CD14-positive monocyte (primary cell): ENCODE measurements at regions not wholly inside any gene's neighbourhood (a gene's known extent, or its start where the extent isn't known, plus 50 kb on each side); places are given as distances from the start of the nearest gene placed in this dataset.

Source experiments
- DNase-seq, 3 donors: peaks; one replicate each; pipeline ENCODE4 v3.0.0-alpha.2; 2011 to 2022
- H2AFZ ChIP-seq: 2 replicates; pipeline ENCODE4 v1.6.0; 2012; ENCODE audit warnings: mild to moderate bottlenecking, low read depth, low read length, inconsistent platforms; ENCODE audit not compliant: insufficient read depth, poor library complexity, severe bottlenecking
- H3K27ac ChIP-seq, 2 donors: 1 replicate in 1 of 2; 2 replicates in 1 of 2; pipeline ENCODE4 v1.5.1; 2012 to 2013; ENCODE audit warnings: low read length in 2 of 2, control low read depth in 1 of 2, inconsistent platforms in 1 of 2, low read depth in 1 of 2, mild to moderate bottlenecking in 1 of 2
- H3K27me3 ChIP-seq, 2 donors: one replicate each; pipeline versions ENCODE4 v1.6.0 to v1.6.1; 2011 to 2013; ENCODE audit warnings: low read length in 2 of 2; ENCODE audit not compliant: control insufficient read depth in 2 of 2, insufficient read depth in 2 of 2
- H3K36me3 ChIP-seq, 2 donors: replicated peaks in 1 of 2; 1 replicate in 1 of 2; 2 replicates in 1 of 2; pipeline versions ENCODE4 v1.5.1 to v1.6.1; 2012 to 2013; ENCODE audit warnings: low read length in 2 of 2, control low read depth in 1 of 2, inconsistent platforms in 1 of 2, mild to moderate bottlenecking in 1 of 2; ENCODE audit not compliant: insufficient read depth in 2 of 2, control insufficient read depth in 1 of 2
- H3K4me1 ChIP-seq, 2 donors: 1 replicate in 1 of 2; 2 replicates in 1 of 2; pipeline versions ENCODE4 v1.5.1 to v1.6.1; 2012 to 2013; ENCODE audit warnings: low read length in 2 of 2, control low read depth in 1 of 2, inconsistent platforms in 1 of 2, mild to moderate bottlenecking in 1 of 2, moderate library complexity in 1 of 2; ENCODE audit not compliant: insufficient read depth in 2 of 2, control insufficient read depth in 1 of 2
- H3K4me2 ChIP-seq: replicated peaks from 2 replicates; pipeline ENCODE3; 2012; ENCODE audit warnings: low read length, moderate library complexity, mild to moderate bottlenecking; ENCODE audit not compliant: poor library complexity, severe bottlenecking; ENCODE audit errors: extremely low read depth
- H3K4me3 ChIP-seq, 3 experiments: fragments of 200-600 bp in 1 of 3; sonication (generic) in 1 of 3; replicated peaks in 1 of 3; 1 replicate in 2 of 3; 2 replicates in 1 of 3; pipeline ENCODE4 v1.5.1; 2011 to 2013; ENCODE audit warnings: low read length in 3 of 3, mild to moderate bottlenecking in 3 of 3, control low read depth in 2 of 3, low read depth in 2 of 3, inconsistent platforms in 1 of 3, moderate library complexity in 1 of 3
- H3K79me2 ChIP-seq: 2 replicates; pipeline ENCODE4 v1.6.0; 2012; ENCODE audit warnings: mild to moderate bottlenecking, control low read depth, inconsistent platforms, low read length, moderate library complexity; ENCODE audit not compliant: insufficient read depth
- H3K9ac ChIP-seq: 2 replicates; pipeline ENCODE4 v1.6.0; 2017; ENCODE audit warnings: low read length, mild to moderate bottlenecking; ENCODE audit not compliant: insufficient read depth, poor library complexity, severe bottlenecking
- H3K9me3 ChIP-seq, 2 donors: replicated peaks in 1 of 2; 1 replicate in 1 of 2; 2 replicates in 1 of 2; pipeline versions ENCODE4 v1.5.1 to v1.6.1; 2012 to 2013; ENCODE audit warnings: low read length in 2 of 2, control low read depth in 1 of 2; ENCODE audit not compliant: control insufficient read depth in 1 of 2, insufficient read depth in 1 of 2
- H4K20me1 ChIP-seq: 2 replicates; pipeline ENCODE4 v1.6.0; 2012; ENCODE audit warnings: mild to moderate bottlenecking, low read length, control low read depth, moderate library complexity; ENCODE audit not compliant: insufficient read depth
- H3K27ac Mint-ChIP-seq, 7 donors: one replicate each; pipeline ENCODE4 v1.8.0; 2020; ENCODE audit warnings: mild to moderate bottlenecking in 7 of 7, mixed read lengths in 7 of 7, moderate library complexity in 6 of 7, inconsistent platforms in 2 of 7
- H3K27me3 Mint-ChIP-seq, 3 donors: one replicate each; pipeline ENCODE4 v1.8.0; 2021 to 2022; ENCODE audit warnings: low read depth in 3 of 3, mild to moderate bottlenecking in 3 of 3, mixed read lengths in 3 of 3, moderate library complexity in 3 of 3, inconsistent platforms in 1 of 3
- H3K36me3 Mint-ChIP-seq, 2 donors: one replicate each; pipeline ENCODE4 v1.8.0; 2020; ENCODE audit warnings: mixed read lengths in 2 of 2, inconsistent platforms in 1 of 2, mild to moderate bottlenecking in 1 of 2
- H3K4me1 Mint-ChIP-seq: one replicate; pipeline ENCODE4 v1.8.0; 2020; ENCODE audit warnings: mild to moderate bottlenecking, mixed read lengths
- H3K4me3 Mint-ChIP-seq, 2 donors: one replicate each; pipeline ENCODE4 v1.8.0; 2020; ENCODE audit warnings: mild to moderate bottlenecking in 2 of 2, mixed read lengths in 2 of 2, moderate library complexity in 1 of 2
- H3K9me3 Mint-ChIP-seq, 7 donors: one replicate each; pipeline ENCODE4 v1.8.0; 2020 to 2022; ENCODE audit warnings: mixed read lengths in 7 of 7, mild to moderate bottlenecking in 6 of 7, moderate library complexity in 6 of 7, inconsistent platforms in 2 of 7
- WGBS: methylation state at CpG from one replicate; pipeline ENCODE4 v1.1.5; 2013; ENCODE audit warnings: missing lambda C conversion rate; ENCODE audit not compliant: insufficient coverage; 5-methylcytosine and 5-hydroxymethylcytosine counted together
- intact Hi-C, 2 donors: fragments of 100-400 bp; cut with micrococcal nuclease; formaldehyde crosslinking; loops; one replicate each; pipeline versions ENCODE4 v1.15.0 to v1.15.1; 2023
- TF ChIP-seq, protein P1 (sequence below): fragments of 200-600 bp; IDR thresholded peaks from one replicate; pipeline ENCODE4 v1.8.0; 2022; ENCODE audit warnings: antibody characterized with exemption, mild to moderate bottlenecking

DNA sequence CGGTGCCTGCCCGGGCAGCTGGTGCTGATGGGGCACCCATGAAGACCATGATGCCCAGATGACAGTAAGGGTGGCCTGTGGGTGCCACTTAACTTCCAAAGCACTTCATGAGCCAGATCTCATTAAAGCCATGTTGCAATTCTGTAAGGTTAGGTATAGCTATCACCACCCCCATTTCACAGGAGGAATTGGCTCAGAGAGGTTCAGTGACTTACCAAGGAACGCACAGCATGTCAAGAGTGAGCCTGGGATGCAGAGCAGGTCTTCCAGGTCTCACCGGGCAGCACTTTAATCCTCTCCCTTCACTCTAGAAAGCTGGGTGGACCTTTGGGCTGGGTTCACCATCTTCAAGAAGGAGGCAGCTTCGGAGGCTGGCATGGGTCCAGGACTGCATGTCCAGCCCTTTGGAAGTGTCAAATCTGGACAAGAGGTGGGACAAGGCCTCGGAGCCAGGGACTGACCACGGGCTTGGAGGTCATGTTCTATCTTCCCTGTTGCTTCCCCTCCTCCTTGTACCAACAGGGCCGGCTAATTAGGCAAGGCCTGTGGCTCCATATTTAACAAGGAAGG is 189.8 kb downstream of the URI1 start:
- Histone ChIP-seq H3K9me3 (no peaks in the 10 kb centered on the region), H3K36me3 (no peaks in the 10 kb centered on the region), H3K27ac (no peak overlapping the region), H2AFZ (no peak overlapping the region), H3K4me3 (no peak overlapping the region), H4K20me1 (no peaks in the 10 kb centered on the region), H3K9ac (no peak overlapping the region), H3K4me1 (no peaks in the 10 kb centered on the region), H3K79me2 (no peaks in the 10 kb centered on the region), H3K4me2 (no peak overlapping the region), H3K27me3 (no peaks in the 10 kb centered on the region)
- no peak overlapping the region for H3K27ac Mint-ChIP-seq
- no peak for DNase-seq
- H3K9me3 Mint-ChIP-seq, result peaks cover 0 to 1% (median 0%) of the 10 kb centered on the region in 7 donors
- TF ChIP-seq, protein P1, sequence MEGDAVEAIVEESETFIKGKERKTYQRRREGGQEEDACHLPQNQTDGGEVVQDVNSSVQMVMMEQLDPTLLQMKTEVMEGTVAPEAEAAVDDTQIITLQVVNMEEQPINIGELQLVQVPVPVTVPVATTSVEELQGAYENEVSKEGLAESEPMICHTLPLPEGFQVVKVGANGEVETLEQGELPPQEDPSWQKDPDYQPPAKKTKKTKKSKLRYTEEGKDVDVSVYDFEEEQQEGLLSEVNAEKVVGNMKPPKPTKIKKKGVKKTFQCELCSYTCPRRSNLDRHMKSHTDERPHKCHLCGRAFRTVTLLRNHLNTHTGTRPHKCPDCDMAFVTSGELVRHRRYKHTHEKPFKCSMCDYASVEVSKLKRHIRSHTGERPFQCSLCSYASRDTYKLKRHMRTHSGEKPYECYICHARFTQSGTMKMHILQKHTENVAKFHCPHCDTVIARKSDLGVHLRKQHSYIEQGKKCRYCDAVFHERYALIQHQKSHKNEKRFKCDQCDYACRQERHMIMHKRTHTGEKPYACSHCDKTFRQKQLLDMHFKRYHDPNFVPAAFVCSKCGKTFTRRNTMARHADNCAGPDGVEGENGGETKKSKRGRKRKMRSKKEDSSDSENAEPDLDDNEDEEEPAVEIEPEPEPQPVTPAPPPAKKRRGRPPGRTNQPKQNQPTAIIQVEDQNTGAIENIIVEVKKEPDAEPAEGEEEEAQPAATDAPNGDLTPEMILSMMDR, result no peak
- H3K4me3 Mint-ChIP-seq, result no peak overlapping the region
- no peaks in the 10 kb centered on the region for H3K36me3 Mint-ChIP-seq
- 86% methylated on average over 6 of the region's 8 CpGs for WGBS
- peaks cover 0 to 5% (median 0%) of the 10 kb centered on the region in 3 donors for H3K27me3 Mint-ChIP-seq
- H3K4me1 Mint-ChIP-seq, result no peaks in the 10 kb centered on the region
- intact Hi-C loops, result no loop called here

DNA sequence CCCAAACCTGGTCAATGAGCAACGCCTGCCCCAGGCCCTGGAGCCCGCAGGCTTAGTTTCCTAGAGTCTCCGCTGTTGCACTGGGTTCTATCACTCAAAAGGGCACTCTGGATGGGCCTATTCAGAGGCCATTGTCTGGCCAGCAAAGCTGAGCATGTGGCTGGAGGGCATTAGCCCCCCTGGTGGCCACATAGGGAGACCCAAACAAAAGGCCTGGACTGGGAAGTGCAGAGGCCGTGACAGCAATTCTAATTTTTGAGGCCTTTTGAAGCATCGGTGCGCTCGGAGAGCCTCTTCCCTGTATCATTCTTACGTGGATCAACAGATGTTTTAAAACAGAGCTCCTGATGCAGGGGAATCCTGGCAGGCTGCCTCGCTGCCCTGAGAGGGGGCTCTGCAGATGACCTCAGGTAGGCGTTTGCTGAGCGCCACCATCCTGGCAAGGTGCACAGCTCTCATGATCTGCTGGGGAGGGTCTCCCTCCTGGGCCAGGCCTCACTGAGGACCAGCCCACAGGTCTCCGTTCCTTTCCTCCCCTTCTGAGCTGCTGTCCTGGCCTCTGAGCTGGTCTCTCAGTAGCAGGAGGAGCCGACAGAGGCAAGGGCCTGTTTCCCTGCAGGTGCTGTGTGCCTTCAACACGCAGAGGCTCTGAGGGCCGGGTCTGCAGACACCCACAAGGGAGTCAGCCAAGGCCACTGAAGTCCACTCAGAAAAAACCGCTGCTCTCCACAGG is 190.5 kb downstream of the URI1 start:
- Mint-ChIP-seq H3K9me3 (peaks cover 0 to 1% (median 0%) of the 10 kb centered on the region in 7 donors), H3K4me1 (no peaks in the 10 kb centered on the region), H3K4me3 (no peak overlapping the region), H3K27me3 (peaks cover 0 to 7% (median 0%) of the 10 kb centered on the region in 3 donors), H3K36me3 (no peaks in the 10 kb centered on the region), H3K27ac (no peak overlapping the region)
- Histone ChIP-seq H3K9ac (no peak overlapping the region), H3K79me2 (no peaks in the 10 kb centered on the region), H2AFZ (no peak overlapping the region), H3K36me3 (no peaks in the 10 kb centered on the region), H3K27me3 (no peaks in the 10 kb centered on the region), H3K4me1 (no peaks in the 10 kb centered on the region), H3K4me2 (no peak overlapping the region), H3K4me3 (no peak overlapping the region), H3K9me3 (no peaks in the 10 kb centered on the region), H3K27ac (no peak overlapping the region), H4K20me1 (no peaks in the 10 kb centered on the region)
- WGBS, result 92% methylated on average over 16 of the region's 16 CpGs
- TF ChIP-seq, protein P1, result no peak
- intact Hi-C loops, result no loop called here
- no peak for DNase-seq
